ENCODE measurements at regions not wholly inside any gene's neighbourhood (a gene's known extent, or its start where the extent isn't known, plus 50 kb on each side); places are given as distances from the start of the nearest gene placed in this dataset.

- no peak for DNase-seq
These were observed 115.5 kb upstream of the CREB5 start for GRCh38 chr7:28296571-28297483.

- no peak for DNase-seq
These were observed 114.4 kb upstream of the CREB5 start for GRCh38 chr7:28297801-28298459.

GRCh38 chr7:28298870-28299518 lies 113.3 kb upstream of the CREB5 start:
- peak; percentile 39 for DNase-seq

- DNase-seq = no peak
These were observed 112.8 kb upstream of the CREB5 start for GRCh38 chr7:28299556-28299955.

- DNase-seq = no peak
These were observed 111.8 kb upstream of the CREB5 start for GRCh38 chr7:28300488-28300887.

- no peak for DNase-seq
These were observed 111.1 kb upstream of the CREB5 start for GRCh38 chr7:28301148-28301641.

GRCh38 chr7:28304290-28304689 lies 108.0 kb upstream of the CREB5 start:
- DNase-seq = no peak

- no peak for DNase-seq
These were observed 102.4 kb upstream of the CREB5 start for GRCh38 chr7:28309704-28310459.

- DNase-seq = no peak
These were observed 101.9 kb upstream of the CREB5 start for GRCh38 chr7:28310460-28310848.

- DNase-seq = no peak
These were observed 100.6 kb upstream of the CREB5 start for GRCh38 chr7:28311670-28312069.

- DNase-seq = no peak
These were observed 99.4 kb upstream of the CREB5 start for GRCh38 chr7:28312948-28313347.

- DNase-seq = no peak
These were observed 97.5 kb upstream of the CREB5 start for GRCh38 chr7:28314841-28315240.

GRCh38 chr7:28315565-28316410 lies 96.5 kb upstream of the CREB5 start:
- no peak for DNase-seq

- no peak for DNase-seq
These were observed 95.8 kb upstream of the CREB5 start for GRCh38 chr7:28316489-28316888.

GRCh38 chr7:28318101-28318762 lies 94.1 kb upstream of the CREB5 start:
- DNase-seq = no peak

- no peak for DNase-seq
These were observed 88.5 kb upstream of the CREB5 start for GRCh38 chr7:28323833-28324232.

GRCh38 chr7:28328146-28328545 lies 84.2 kb upstream of the CREB5 start:
- no peak for DNase-seq

- no peak for DNase-seq
These were observed 83.3 kb upstream of the CREB5 start for GRCh38 chr7:28328822-28329660.

GRCh38 chr7:28329661-28330363 lies 82.5 kb upstream of the CREB5 start:
- DNase-seq = no peak

Data from NCI-H1694 (cell line).